Neural cell (in vitro differentiated cells): ENCODE measurements at regions not wholly inside any gene's neighbourhood (a gene's known extent, or its start where the extent isn't known, plus 50 kb on each side); places are given as distances from the start of the nearest gene placed in this dataset.

Experiments used
- H2AFZ ChIP-seq: fragments of 200-600, 300-800 bp; sonication (generic), shearing (Covaris generic); 2 replicates; pipeline ENCODE4 v1.6.0; 2014; ENCODE audit warnings: low read depth, mild to moderate bottlenecking, antibody characterized with exemption, low read length, moderate library complexity
- H3F3A ChIP-seq: fragments of 200-600 bp; shearing (Covaris generic); 2 replicates; pipeline ENCODE4 v1.6.1; 2016; ENCODE audit warnings: mild to moderate bottlenecking, moderate library complexity, mixed read lengths, antibody characterized with exemption, low read length; ENCODE audit not compliant: insufficient read depth, poor library complexity, severe bottlenecking
- H3K27ac ChIP-seq: fragments of 200-600, 300-800 bp; sonication (generic), shearing (Covaris generic); 2 replicates; pipeline ENCODE4 v1.5.1; 2014; ENCODE audit warnings: mild to moderate bottlenecking, low read length, moderate library complexity
- H3K27me3 ChIP-seq: fragments of 300-800, 200-600 bp; sonication (generic), shearing (Covaris generic); 2 replicates; pipeline ENCODE4 v1.6.0; 2014; ENCODE audit warnings: mild to moderate bottlenecking, low read depth, low read length, moderate library complexity; ENCODE audit not compliant: insufficient read depth
- H3K36me3 ChIP-seq: fragments of 300-800, 200-600 bp; sonication (generic), shearing (Covaris generic); 2 replicates; pipeline ENCODE4 v1.5.1; 2014; ENCODE audit warnings: mild to moderate bottlenecking, antibody characterized with exemption, low read length, moderate library complexity; ENCODE audit not compliant: insufficient read depth
- H3K4me2 ChIP-seq: fragments of 300-800, 200-600 bp; sonication (generic), shearing (Covaris generic); 2 replicates; pipeline ENCODE4 v1.6.0; 2014; ENCODE audit warnings: mild to moderate bottlenecking, low read length
- H3K4me3 ChIP-seq: fragments of 300-800, 200-600 bp; sonication (generic), shearing (Covaris generic); 2 replicates; pipeline ENCODE4 v1.5.1; 2014; ENCODE audit warnings: mild to moderate bottlenecking, low read length, moderate library complexity
- H3K79me2 ChIP-seq: fragments of 200-600 bp; shearing (Covaris generic); replicated peaks from 2 replicates; pipeline ENCODE4 v1.6.0; 2014; ENCODE audit warnings: mild to moderate bottlenecking, low read length, moderate library complexity; ENCODE audit not compliant: insufficient read depth
- H3K9ac ChIP-seq: fragments of 300-800, 200-600 bp; sonication (generic), shearing (Covaris generic); 2 replicates; pipeline ENCODE4 v1.6.1; 2016; ENCODE audit warnings: mild to moderate bottlenecking, low read length, mixed read lengths
- H3K9me2 ChIP-seq: fragments of 200-600 bp; shearing (Covaris generic); 2 replicates; pipeline ENCODE4 v1.6.1; 2016; ENCODE audit warnings: mild to moderate bottlenecking, low read length, mixed read lengths; ENCODE audit not compliant: insufficient read depth
- H3K9me3 ChIP-seq: fragments of 200-600, 300-800 bp; sonication (generic), shearing (Covaris generic); 2 replicates; pipeline ENCODE4 v1.6.1; 2016; ENCODE audit warnings: mild to moderate bottlenecking, mixed run types, low read length, moderate library complexity, mixed read lengths
- H4K20me1 ChIP-seq: fragments of 200-600 bp; shearing (Covaris generic); 2 replicates; pipeline ENCODE4 v1.6.1; 2016; ENCODE audit warnings: mild to moderate bottlenecking, mixed run types; ENCODE audit not compliant: insufficient read depth
- CTCF ChIP-seq: fragments of 450-650 bp; IDR thresholded peaks from 2 replicates; pipeline ENCODE4 v1.5.1; 2014; ENCODE audit warnings: antibody characterized with exemption, mild to moderate bottlenecking, moderate library complexity; ENCODE audit not compliant: poor library complexity, severe bottlenecking
- EP300 ChIP-seq: fragments of 450-650 bp; conservative IDR thresholded peaks from 2 replicates; pipeline ENCODE4 v1.6.1; 2014; ENCODE audit warnings: antibody characterized with exemption, mild to moderate bottlenecking, moderate library complexity; ENCODE audit not compliant: poor library complexity, severe bottlenecking
- EZH2 ChIP-seq: fragments of 200-600, 300-800 bp; shearing (Covaris generic), sonication (generic); IDR thresholded peaks from 2 replicates; pipeline ENCODE4 v1.6.1; 2014; ENCODE audit warnings: antibody characterized with exemption, low read length, borderline replicate concordance, mild to moderate bottlenecking; ENCODE audit not compliant: insufficient read depth, poor library complexity, severe bottlenecking
- MXI1 ChIP-seq: fragments of 450-650 bp; conservative IDR thresholded peaks from 2 replicates; pipeline ENCODE4 v1.6.1; 2014; ENCODE audit warnings: antibody characterized with exemption, mild to moderate bottlenecking; ENCODE audit not compliant: poor library complexity, severe bottlenecking
- POLR2AphosphoS5 ChIP-seq: IDR thresholded peaks from 2 replicates; pipeline ENCODE4 v1.6.1; 2012
- RAD21 ChIP-seq: fragments of 450-650 bp; conservative IDR thresholded peaks from 2 replicates; pipeline ENCODE4 v1.6.1; 2014; ENCODE audit warnings: antibody characterized with exemption, mild to moderate bottlenecking, moderate library complexity
- REST ChIP-seq: IDR thresholded peaks from 2 replicates; pipeline ENCODE4 v1.6.1; 2012; ENCODE audit warnings: borderline replicate concordance
- SMC3 ChIP-seq: fragments of 450-650 bp; conservative IDR thresholded peaks from 2 replicates; pipeline ENCODE4 v1.6.1; 2014; ENCODE audit warnings: antibody characterized with exemption, mild to moderate bottlenecking, moderate library complexity; ENCODE audit not compliant: poor library complexity
- TAF1 ChIP-seq: IDR thresholded peaks from 2 replicates; pipeline ENCODE4 v1.6.1; 2012; ENCODE audit warnings: low read depth

- H3K9me3 ChIP-seq: no peaks in the 10 kb centered on the region
- TF ChIP-seq POLR2AphosphoS5: no peak
- no peak for TF ChIP-seq SMC3
- no peak for TF ChIP-seq MXI1
- TF ChIP-seq EZH2: no peak
- no peak for TF ChIP-seq EP300
- no peak for TF ChIP-seq CTCF
- TF ChIP-seq REST: no peak
- no peak for TF ChIP-seq RAD21
- TF ChIP-seq TAF1: no peak
Observed at GRCh38 chr15:96038650-96039049, 291.9 kb upstream of the NR2F2 start.

GRCh38 chr15:96041982-96042733 lies 288.3 kb upstream of the NR2F2 start:
- no peaks in the 10 kb centered on the region for H4K20me1 ChIP-seq

More at GRCh38 chr15:96038650-96039049, 291.9 kb upstream of the NR2F2 start:
- Histone ChIP-seq H3K4me3 (no peak overlapping the region), H3K9me2 (no peaks in the 10 kb centered on the region), H2AFZ (no peak overlapping the region), H3K27ac (no peak overlapping the region), H3F3A (no peaks in the 10 kb centered on the region), H3K9ac (no peak overlapping the region), H3K79me2 (no peaks in the 10 kb centered on the region), H3K36me3 (no peaks in the 10 kb centered on the region), H4K20me1 (no peaks in the 10 kb centered on the region), H3K27me3 (peaks cover 15% of the 10 kb centered on the region), H3K4me2 (no peak overlapping the region)

More at GRCh38 chr15:96041982-96042733, 288.3 kb upstream of the NR2F2 start:
- Histone ChIP-seq H3K9me2 (no peaks in the 10 kb centered on the region), H3K4me3 (no peak overlapping the region), H3K79me2 (no peaks in the 10 kb centered on the region), H3K9ac (no peak overlapping the region), H3K27ac (no peak overlapping the region), H3F3A (no peaks in the 10 kb centered on the region), H2AFZ (no peak overlapping the region), H3K4me2 (no peak overlapping the region), H3K36me3 (no peaks in the 10 kb centered on the region), H3K9me3 (no peaks in the 10 kb centered on the region), H3K27me3 (peaks cover 5% of the 10 kb centered on the region)
- no peak for TF ChIP-seq REST
- no peak for TF ChIP-seq POLR2AphosphoS5
- TF ChIP-seq CTCF: no peak
- TF ChIP-seq EP300: no peak
- TF ChIP-seq EZH2: no peak
- no peak for TF ChIP-seq SMC3
- no peak for TF ChIP-seq RAD21
- TF ChIP-seq TAF1: no peak
- TF ChIP-seq MXI1: no peak
